Gastrocnemius medialis (tissue), 4 donors: ENCODE measurements at regions not wholly inside any gene's neighbourhood (a gene's known extent, or its start where the extent isn't known, plus 50 kb on each side); places are given as distances from the start of the nearest gene placed in this dataset.

Experiments
- POLR2A ChIP-seq, 2 donors: fragments of 450-650 bp; IDR thresholded peaks; one replicate each; pipeline ENCODE4 v1.6.1; 2017; ENCODE audit warnings: antibody characterized with exemption in 2 of 2, mild to moderate bottlenecking in 2 of 2, moderate library complexity in 2 of 2
- TF ChIP-seq, protein P1 (sequence below), 5 experiments: fragments of 450-650 bp in 3 of 5; fragments of 200-600 bp in 2 of 5; sonication (generic) in 2 of 5; IDR thresholded peaks in 4 of 5; conservative IDR thresholded peaks in 1 of 5; 1 replicate in 4 of 5; 2 replicates in 1 of 5; pipeline ENCODE4 v1.5.1; 2016 to 2019; ENCODE audit warnings: antibody characterized with exemption in 5 of 5, mild to moderate bottlenecking in 3 of 5, moderate library complexity in 3 of 5

DNA sequence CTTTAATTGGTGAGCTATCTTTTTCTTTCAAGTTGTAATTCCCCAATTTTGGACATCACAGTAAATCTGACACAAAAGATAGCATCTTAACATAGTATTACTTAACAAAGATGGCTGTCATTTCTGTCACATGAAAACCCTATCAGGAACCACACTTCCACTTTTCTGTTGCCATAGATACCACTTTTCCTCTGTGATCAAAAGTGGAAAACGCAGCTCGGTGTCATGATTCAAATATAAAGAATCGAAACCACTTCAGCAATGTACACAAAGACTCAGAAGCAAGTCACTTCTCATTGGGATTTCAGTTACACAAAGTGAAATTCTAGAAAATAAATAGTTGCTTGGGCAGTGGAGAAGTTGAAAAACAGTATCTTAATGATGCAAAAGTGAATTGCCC is 524.9 kb upstream of the ITGA1 start:
- TF ChIP-seq, protein P1, sequence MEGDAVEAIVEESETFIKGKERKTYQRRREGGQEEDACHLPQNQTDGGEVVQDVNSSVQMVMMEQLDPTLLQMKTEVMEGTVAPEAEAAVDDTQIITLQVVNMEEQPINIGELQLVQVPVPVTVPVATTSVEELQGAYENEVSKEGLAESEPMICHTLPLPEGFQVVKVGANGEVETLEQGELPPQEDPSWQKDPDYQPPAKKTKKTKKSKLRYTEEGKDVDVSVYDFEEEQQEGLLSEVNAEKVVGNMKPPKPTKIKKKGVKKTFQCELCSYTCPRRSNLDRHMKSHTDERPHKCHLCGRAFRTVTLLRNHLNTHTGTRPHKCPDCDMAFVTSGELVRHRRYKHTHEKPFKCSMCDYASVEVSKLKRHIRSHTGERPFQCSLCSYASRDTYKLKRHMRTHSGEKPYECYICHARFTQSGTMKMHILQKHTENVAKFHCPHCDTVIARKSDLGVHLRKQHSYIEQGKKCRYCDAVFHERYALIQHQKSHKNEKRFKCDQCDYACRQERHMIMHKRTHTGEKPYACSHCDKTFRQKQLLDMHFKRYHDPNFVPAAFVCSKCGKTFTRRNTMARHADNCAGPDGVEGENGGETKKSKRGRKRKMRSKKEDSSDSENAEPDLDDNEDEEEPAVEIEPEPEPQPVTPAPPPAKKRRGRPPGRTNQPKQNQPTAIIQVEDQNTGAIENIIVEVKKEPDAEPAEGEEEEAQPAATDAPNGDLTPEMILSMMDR (IDR thresholded peaks at IDR 0.05 in 4 of 5, conservative IDR thresholded peaks at IDR 0.05 in 1 of 5) = no peak
- no peak for TF ChIP-seq POLR2A (IDR thresholded peaks at IDR 0.05)
